Activated CD8-positive, alpha-beta memory T cell treated with anti-CD3 and anti-CD28 coated beads for 4 hours (primary cell): ENCODE measurements at regions not wholly inside any gene's neighbourhood (a gene's known extent, or its start where the extent isn't known, plus 50 kb on each side); places are given as distances from the start of the nearest gene placed in this dataset.
"Not testable (repeated sequence)": the region's sequence is repeated elsewhere in the genome, so short reads cannot be mapped to it uniquely, and the experiment has no call there.

ENCODE experiments used
- DNase-seq, 2 donors: peaks; one replicate each; pipeline ENCODE4 v3.0.0-alpha.2; 2020; ENCODE audit warnings: low read depth in 2 of 2

- DNase-seq = no peak
Observed at GRCh38 chr9:117649126-117649525, 55.1 kb upstream of the TLR4 start.

GRCh38 chr9:117644932-117645636, 59.1 kb upstream of the TLR4 start:
- no peak for DNase-seq

- DNase-seq = peak; percentile 4 to 9
Observed at GRCh38 chr9:117644133-117644931, 59.9 kb upstream of the TLR4 start.

GRCh38 chr9:117643288-117643654, 60.9 kb upstream of the TLR4 start:
- no peak for DNase-seq

GRCh38 chr9:117642571-117643287, 61.5 kb upstream of the TLR4 start:
- DNase-seq = not testable (repeated sequence)

GRCh38 chr9:117636681-117637080, 67.5 kb upstream of the TLR4 start:
- no peak for DNase-seq

GRCh38 chr9:117625154-117625553, 79.0 kb upstream of the TLR4 start:
- DNase-seq = no peak

- no peak for DNase-seq
Observed at GRCh38 chr9:117624106-117624505, 80.1 kb upstream of the TLR4 start.

GRCh38 chr9:117622347-117622746, 81.9 kb upstream of the TLR4 start:
- DNase-seq = no peak

GRCh38 chr9:117616431-117616831, 87.8 kb upstream of the TLR4 start:
- DNase-seq = no peak

- no peak for DNase-seq
Observed at GRCh38 chr9:117612317-117612716, 91.9 kb upstream of the TLR4 start.

- no peak for DNase-seq
Observed at GRCh38 chr9:117597977-117598376, 106.2 kb upstream of the TLR4 start.

- no peak for DNase-seq
Observed at GRCh38 chr9:117596678-117597077, 107.5 kb upstream of the TLR4 start.

- DNase-seq = no peak
Observed at GRCh38 chr9:117595650-117596049, 108.6 kb upstream of the TLR4 start.

GRCh38 chr9:117587263-117587662, 116.9 kb upstream of the TLR4 start:
- no peak for DNase-seq

GRCh38 chr9:117574099-117574498, 130.1 kb upstream of the TLR4 start:
- DNase-seq = no peak

GRCh38 chr9:117564839-117565238, 139.4 kb upstream of the TLR4 start:
- no peak for DNase-seq

- no peak for DNase-seq
Observed at GRCh38 chr9:117561761-117562160, 142.4 kb upstream of the TLR4 start.

GRCh38 chr9:117555964-117556629, 141.2 kb upstream of the ASTN2 start:
- no peak for DNase-seq

- DNase-seq = no peak
Observed at GRCh38 chr9:117552811-117553210, 138.0 kb upstream of the ASTN2 start.

GRCh38 chr9:117551171-117551570, 136.3 kb upstream of the ASTN2 start:
- DNase-seq = no peak

GRCh38 chr9:117549444-117549843, 134.6 kb upstream of the ASTN2 start:
- no peak for DNase-seq
